Kidney (tissue), 13 donors: ENCODE measurements at regions not wholly inside any gene's neighbourhood (a gene's known extent, or its start where the extent isn't known, plus 50 kb on each side); places are given as distances from the start of the nearest gene placed in this dataset.
"Not testable (repeated sequence)": the region's sequence is repeated elsewhere in the genome, so short reads cannot be mapped to it uniquely, and the experiment has no call there.

Source experiments
- DNase-seq, 5 donors: peaks; one replicate each; pipeline ENCODE4 v3.0.0-alpha.2; 2013 to 2020
- FAIRE-seq: peaks from 2 replicates; lab custom pipeline; 2012; peaks lifted over from hg19 to GRCh38; lab: Jason Lieb, UNC
- H3K27ac ChIP-seq, 2 donors: one replicate each; pipeline ENCODE4 v1.7.0; 2013; ENCODE audit warnings: low read depth in 2 of 2, low read length in 2 of 2, inconsistent platforms in 1 of 2
- H3K27me3 ChIP-seq: one replicate; pipeline ENCODE4 v1.7.1; 2013; ENCODE audit warnings: low read length, inconsistent platforms; ENCODE audit not compliant: control insufficient read depth, insufficient read depth
- H3K36me3 ChIP-seq, 3 donors: one replicate each; pipeline versions ENCODE4 v1.7.0 to v1.7.1; 2013; ENCODE audit warnings: low read length in 3 of 3, control low read depth in 1 of 3, inconsistent platforms in 1 of 3; ENCODE audit not compliant: insufficient read depth in 3 of 3, control insufficient read depth in 2 of 3
- H3K4me1 ChIP-seq, 3 donors: one replicate each; pipeline versions ENCODE4 v1.7.0 to v1.7.1; 2013; ENCODE audit warnings: low read length in 3 of 3, inconsistent platforms in 1 of 3, low read depth in 1 of 3; ENCODE audit not compliant: control insufficient read depth in 2 of 3, insufficient read depth in 2 of 3
- H3K4me3 ChIP-seq, 3 donors: one replicate each; pipeline versions ENCODE4 v1.7.0 to v1.8.1; 2013; ENCODE audit warnings: low read length in 3 of 3, control low read depth in 1 of 3, inconsistent platforms in 1 of 3
- H3K9ac ChIP-seq, 3 donors: one replicate each; pipeline versions ENCODE4 v1.7.0 to v1.7.1; 2013; ENCODE audit warnings: low read length in 3 of 3, control low read depth in 1 of 3, inconsistent platforms in 1 of 3
- H3K9me3 ChIP-seq, 3 donors: one replicate each; pipeline versions ENCODE4 v1.7.0 to v1.7.1; 2013; ENCODE audit warnings: low read length in 3 of 3, control low read depth in 1 of 3, inconsistent platforms in 1 of 3; ENCODE audit not compliant: control insufficient read depth in 2 of 3, insufficient read depth in 1 of 3
- intact Hi-C: fragments of 100-400 bp; cut with DNase I; formaldehyde crosslinking; loops from one replicate; pipeline ENCODE4 v1.11.1; 2022
- TF ChIP-seq, protein P1 (sequence below): IDR thresholded peaks from 3 replicates; pipeline ENCODE4 v1.5.1; 2012; ENCODE audit warnings: mild to moderate bottlenecking, moderate library complexity, borderline replicate concordance; ENCODE audit not compliant: insufficient read depth; ENCODE audit errors: extremely low read depth
- donor health status: control.
- donor health status: control.
- donor health status: control.
- donor health status: control.
- donor health status: control.
- donor health status: DM: yes; HTN: yes; CAD: no.
- donor health status: Normal renal cell carcinoma (clear cell type).

DNA sequence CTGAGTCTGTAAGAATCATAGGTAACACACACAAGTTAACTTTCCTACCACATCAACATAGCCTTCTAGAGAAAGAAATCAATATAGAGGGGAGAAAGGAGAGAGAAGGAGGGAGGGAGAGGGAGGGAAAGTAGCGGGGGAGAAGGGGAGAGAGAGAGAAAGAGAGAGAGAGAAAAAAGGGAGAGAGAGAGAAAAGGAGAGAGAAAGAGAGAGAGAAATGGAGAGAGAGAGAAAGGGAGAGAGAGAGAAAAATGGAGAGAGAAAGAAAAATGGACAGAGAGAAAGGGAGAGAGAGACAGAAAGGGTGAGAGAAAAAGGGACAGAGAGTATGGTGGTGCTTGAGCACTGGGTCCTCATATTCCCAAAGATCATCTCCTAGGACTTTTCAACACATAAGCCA is 591.7 kb downstream of the ZEB2 start:
- Histone ChIP-seq H3K9me3 (no peaks in the 10 kb centered on the region), H3K27me3 (no peaks in the 10 kb centered on the region), H3K36me3 (no peaks in the 10 kb centered on the region), H3K9ac (no peak overlapping the region), H3K4me3 (no peak overlapping the region), H3K4me1 (no peaks in the 10 kb centered on the region), H3K27ac (no peak overlapping the region)
- intact Hi-C loops, result no loop called here
- FAIRE-seq (no peak), DNase-seq (no peak)
- TF ChIP-seq, protein P1, sequence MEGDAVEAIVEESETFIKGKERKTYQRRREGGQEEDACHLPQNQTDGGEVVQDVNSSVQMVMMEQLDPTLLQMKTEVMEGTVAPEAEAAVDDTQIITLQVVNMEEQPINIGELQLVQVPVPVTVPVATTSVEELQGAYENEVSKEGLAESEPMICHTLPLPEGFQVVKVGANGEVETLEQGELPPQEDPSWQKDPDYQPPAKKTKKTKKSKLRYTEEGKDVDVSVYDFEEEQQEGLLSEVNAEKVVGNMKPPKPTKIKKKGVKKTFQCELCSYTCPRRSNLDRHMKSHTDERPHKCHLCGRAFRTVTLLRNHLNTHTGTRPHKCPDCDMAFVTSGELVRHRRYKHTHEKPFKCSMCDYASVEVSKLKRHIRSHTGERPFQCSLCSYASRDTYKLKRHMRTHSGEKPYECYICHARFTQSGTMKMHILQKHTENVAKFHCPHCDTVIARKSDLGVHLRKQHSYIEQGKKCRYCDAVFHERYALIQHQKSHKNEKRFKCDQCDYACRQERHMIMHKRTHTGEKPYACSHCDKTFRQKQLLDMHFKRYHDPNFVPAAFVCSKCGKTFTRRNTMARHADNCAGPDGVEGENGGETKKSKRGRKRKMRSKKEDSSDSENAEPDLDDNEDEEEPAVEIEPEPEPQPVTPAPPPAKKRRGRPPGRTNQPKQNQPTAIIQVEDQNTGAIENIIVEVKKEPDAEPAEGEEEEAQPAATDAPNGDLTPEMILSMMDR, result no peak

DNA sequence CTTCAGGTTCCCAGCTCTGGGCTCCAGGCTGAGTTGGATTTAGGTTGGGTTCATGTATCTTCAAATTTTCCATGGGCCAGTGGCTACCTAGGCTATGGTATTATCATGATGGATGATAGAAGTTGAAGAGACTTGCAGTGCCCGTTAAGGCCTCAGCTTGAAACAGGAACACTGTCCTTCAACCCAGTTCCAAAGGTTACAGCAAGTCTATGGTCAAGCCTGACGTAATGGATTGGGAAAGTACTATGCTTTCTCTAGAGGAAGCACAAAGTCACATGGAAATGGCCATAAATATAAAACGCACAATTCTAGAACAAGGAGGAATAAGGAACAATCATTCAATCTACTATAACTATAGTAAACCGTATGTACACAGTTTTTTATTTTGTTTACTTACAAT is 593.2 kb downstream of the ZEB2 start:
- H3K4me3 ChIP-seq, result no peak overlapping the region
- FAIRE-seq (no peak), DNase-seq (no peak)
- no peaks in the 10 kb centered on the region for H3K27me3 ChIP-seq
- TF ChIP-seq, protein P1, result no peak
- H3K36me3 ChIP-seq, result no peaks in the 10 kb centered on the region
- H3K9ac ChIP-seq, result no peak overlapping the region
- intact Hi-C loops, result no loop called here
- H3K9me3 ChIP-seq, result no peaks in the 10 kb centered on the region
- no peak overlapping the region for H3K27ac ChIP-seq
- no peaks in the 10 kb centered on the region for H3K4me1 ChIP-seq

DNA sequence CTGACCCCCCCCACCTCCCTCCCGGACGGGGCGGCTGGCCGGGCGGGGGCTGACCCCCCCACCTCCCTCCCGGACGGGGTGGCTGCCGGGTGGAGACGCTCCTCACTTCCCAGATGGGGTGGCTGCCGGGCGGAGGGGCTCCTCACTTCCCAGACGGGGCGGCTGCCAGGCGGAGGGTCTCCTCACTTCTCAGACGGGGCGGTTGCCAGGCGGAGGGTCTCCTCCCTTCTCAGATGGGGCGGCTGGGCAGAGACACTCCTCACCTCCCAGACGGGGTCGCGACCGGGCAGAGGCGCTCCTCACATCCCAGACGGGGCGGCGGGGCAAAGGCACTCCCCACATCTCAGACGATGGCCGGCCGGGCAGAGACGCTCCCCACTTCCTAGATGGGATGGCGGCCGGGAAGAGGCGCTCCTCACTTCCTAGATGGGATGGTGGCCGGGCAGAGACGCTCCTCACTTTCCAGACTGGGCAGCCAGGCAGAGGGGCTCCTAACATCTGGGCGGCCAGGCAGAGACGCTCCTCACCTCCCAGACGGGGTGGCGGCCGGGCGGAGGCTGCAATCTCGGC is 597.6 kb downstream of the ZEB2 start:
- FAIRE-seq, intact Hi-C loops: not testable (repeated sequence)

DNA sequence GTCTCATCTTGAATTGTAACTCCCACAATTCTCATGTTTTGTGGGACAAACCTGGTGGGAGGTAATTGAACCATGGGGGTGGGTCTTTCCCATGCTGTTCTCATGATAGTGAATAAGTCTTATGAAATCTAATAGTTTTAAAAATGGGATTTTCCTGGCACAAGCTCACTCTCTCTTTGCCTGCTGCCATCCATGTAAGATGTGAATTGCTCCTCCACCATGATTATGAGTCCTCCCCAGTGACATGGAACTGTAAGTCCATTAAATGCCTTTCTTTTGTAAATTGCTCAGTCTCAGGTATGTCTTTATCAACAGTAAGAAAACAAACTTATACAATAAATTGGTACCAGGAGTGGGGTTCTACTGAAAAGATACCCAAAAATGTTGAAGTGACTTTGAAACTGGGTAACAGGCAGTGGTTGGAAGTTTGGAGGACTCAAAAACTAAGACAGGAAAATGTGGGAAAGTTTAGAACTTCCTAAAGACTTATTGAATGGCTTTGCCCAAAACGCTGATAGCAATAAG is 601.4 kb downstream of the ZEB2 start:
- H3K36me3 ChIP-seq, result no peaks in the 10 kb centered on the region
- H3K9ac ChIP-seq, result no peak overlapping the region
- intact Hi-C loops, result no loop called here
- H3K4me1 ChIP-seq, result no peaks in the 10 kb centered on the region
- peaks cover 0 to 16% (median 0%) of the 10 kb centered on the region in 3 donors for H3K9me3 ChIP-seq
- H3K27me3 ChIP-seq, result no peaks in the 10 kb centered on the region
- DNase-seq (no peak), FAIRE-seq (no peak)
- TF ChIP-seq, protein P1, result no peak
- no peak overlapping the region for H3K4me3 ChIP-seq
- no peak overlapping the region for H3K27ac ChIP-seq

More for the DNA sequence above, 597.6 kb downstream of the ZEB2 start:
- H3K4me1 ChIP-seq, H3K36me3 ChIP-seq, H3K27ac ChIP-seq, H3K4me3 ChIP-seq, H3K27me3 ChIP-seq, DNase-seq, H3K9ac ChIP-seq: not testable (repeated sequence)
- H3K9me3 ChIP-seq, result peaks cover 0 to 16% (median 0%) of the 10 kb centered on the region in 3 donors
